ENCODE measurements at regions not wholly inside any gene's neighbourhood (a gene's known extent, or its start where the extent isn't known, plus 50 kb on each side); places are given as distances from the start of the nearest gene placed in this dataset.

DNA sequence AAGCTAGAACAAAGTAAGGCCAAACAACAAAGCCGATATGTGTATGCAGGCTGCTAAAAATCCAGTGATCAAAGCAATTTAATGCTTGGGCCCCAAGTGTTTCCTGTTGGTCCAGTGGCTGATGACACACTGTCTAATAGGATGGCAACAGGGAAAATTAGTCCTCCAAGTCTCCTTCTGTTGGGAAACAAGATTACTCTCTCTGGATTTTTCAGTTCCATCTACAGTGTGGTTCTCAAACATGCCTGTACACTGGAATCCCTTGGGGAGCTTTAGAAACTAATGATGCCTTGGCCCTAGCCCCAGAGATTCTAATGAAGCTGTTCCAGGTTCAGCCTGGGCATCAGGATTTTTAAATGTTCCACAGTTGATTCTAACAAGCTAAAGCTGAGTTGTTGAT, 198.7 kb downstream of the AHR start:
- no peak for TF ChIP-seq POLR2A (IDR thresholded peaks at IDR 0.05; ENCODE audit: borderline replicate concordance, extremely low read depth, insufficient read depth, insufficient read length)
- TF ChIP-seq RAD21 (IDR thresholded peaks at IDR 0.05; ENCODE audit: low read depth): no peak
- TF ChIP-seq, protein P1, sequence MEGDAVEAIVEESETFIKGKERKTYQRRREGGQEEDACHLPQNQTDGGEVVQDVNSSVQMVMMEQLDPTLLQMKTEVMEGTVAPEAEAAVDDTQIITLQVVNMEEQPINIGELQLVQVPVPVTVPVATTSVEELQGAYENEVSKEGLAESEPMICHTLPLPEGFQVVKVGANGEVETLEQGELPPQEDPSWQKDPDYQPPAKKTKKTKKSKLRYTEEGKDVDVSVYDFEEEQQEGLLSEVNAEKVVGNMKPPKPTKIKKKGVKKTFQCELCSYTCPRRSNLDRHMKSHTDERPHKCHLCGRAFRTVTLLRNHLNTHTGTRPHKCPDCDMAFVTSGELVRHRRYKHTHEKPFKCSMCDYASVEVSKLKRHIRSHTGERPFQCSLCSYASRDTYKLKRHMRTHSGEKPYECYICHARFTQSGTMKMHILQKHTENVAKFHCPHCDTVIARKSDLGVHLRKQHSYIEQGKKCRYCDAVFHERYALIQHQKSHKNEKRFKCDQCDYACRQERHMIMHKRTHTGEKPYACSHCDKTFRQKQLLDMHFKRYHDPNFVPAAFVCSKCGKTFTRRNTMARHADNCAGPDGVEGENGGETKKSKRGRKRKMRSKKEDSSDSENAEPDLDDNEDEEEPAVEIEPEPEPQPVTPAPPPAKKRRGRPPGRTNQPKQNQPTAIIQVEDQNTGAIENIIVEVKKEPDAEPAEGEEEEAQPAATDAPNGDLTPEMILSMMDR (IDR thresholded peaks at IDR 0.05 in 2 of 3, conservative IDR thresholded peaks at IDR 0.05 in 1 of 3; ENCODE audit: borderline replicate concordance in 1 of 3, insufficient read depth in 1 of 3, low read depth in 2 of 3, low read length in 2 of 3): no peak
- TF ChIP-seq EGR1 (IDR thresholded peaks at IDR 0.05; ENCODE audit: low read depth): no peak
- no peak for TF ChIP-seq POLR2AphosphoS5 (IDR thresholded peaks at IDR 0.05; ENCODE audit: low read depth, low read length)
- TF ChIP-seq, protein P2, sequence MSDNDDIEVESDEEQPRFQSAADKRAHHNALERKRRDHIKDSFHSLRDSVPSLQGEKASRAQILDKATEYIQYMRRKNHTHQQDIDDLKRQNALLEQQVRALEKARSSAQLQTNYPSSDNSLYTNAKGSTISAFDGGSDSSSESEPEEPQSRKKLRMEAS (IDR thresholded peaks at IDR 0.05): no peak
- TF ChIP-seq, protein P3, sequence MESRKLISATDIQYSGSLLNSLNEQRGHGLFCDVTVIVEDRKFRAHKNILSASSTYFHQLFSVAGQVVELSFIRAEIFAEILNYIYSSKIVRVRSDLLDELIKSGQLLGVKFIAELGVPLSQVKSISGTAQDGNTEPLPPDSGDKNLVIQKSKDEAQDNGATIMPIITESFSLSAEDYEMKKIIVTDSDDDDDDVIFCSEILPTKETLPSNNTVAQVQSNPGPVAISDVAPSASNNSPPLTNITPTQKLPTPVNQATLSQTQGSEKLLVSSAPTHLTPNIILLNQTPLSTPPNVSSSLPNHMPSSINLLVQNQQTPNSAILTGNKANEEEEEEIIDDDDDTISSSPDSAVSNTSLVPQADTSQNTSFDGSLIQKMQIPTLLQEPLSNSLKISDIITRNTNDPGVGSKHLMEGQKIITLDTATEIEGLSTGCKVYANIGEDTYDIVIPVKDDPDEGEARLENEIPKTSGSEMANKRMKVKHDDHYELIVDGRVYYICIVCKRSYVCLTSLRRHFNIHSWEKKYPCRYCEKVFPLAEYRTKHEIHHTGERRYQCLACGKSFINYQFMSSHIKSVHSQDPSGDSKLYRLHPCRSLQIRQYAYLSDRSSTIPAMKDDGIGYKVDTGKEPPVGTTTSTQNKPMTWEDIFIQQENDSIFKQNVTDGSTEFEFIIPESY (IDR thresholded peaks at IDR 0.05; ENCODE audit: extremely low read depth, insufficient replicate concordance, low read length): no peak
- no peak for TF ChIP-seq CEBPB (IDR thresholded peaks at IDR 0.05; ENCODE audit: low read depth)
- TF ChIP-seq EZH2 (IDR thresholded peaks at IDR 0.05): no peak
- TF ChIP-seq SIN3A (IDR thresholded peaks at IDR 0.05; ENCODE audit: low read depth): no peak
- TF ChIP-seq, protein P4, sequence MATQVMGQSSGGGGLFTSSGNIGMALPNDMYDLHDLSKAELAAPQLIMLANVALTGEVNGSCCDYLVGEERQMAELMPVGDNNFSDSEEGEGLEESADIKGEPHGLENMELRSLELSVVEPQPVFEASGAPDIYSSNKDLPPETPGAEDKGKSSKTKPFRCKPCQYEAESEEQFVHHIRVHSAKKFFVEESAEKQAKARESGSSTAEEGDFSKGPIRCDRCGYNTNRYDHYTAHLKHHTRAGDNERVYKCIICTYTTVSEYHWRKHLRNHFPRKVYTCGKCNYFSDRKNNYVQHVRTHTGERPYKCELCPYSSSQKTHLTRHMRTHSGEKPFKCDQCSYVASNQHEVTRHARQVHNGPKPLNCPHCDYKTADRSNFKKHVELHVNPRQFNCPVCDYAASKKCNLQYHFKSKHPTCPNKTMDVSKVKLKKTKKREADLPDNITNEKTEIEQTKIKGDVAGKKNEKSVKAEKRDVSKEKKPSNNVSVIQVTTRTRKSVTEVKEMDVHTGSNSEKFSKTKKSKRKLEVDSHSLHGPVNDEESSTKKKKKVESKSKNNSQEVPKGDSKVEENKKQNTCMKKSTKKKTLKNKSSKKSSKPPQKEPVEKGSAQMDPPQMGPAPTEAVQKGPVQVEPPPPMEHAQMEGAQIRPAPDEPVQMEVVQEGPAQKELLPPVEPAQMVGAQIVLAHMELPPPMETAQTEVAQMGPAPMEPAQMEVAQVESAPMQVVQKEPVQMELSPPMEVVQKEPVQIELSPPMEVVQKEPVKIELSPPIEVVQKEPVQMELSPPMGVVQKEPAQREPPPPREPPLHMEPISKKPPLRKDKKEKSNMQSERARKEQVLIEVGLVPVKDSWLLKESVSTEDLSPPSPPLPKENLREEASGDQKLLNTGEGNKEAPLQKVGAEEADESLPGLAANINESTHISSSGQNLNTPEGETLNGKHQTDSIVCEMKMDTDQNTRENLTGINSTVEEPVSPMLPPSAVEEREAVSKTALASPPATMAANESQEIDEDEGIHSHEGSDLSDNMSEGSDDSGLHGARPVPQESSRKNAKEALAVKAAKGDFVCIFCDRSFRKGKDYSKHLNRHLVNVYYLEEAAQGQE (IDR thresholded peaks at IDR 0.05; ENCODE audit: low read depth): no peak
- no peak for TF ChIP-seq JUND (IDR thresholded peaks at IDR 0.05)
- TF ChIP-seq FOSL1 (IDR thresholded peaks at IDR 0.05; ENCODE audit: low read depth): no peak
